VCaP (cell line): ENCODE measurements at regions not wholly inside any gene's neighbourhood (a gene's known extent, or its start where the extent isn't known, plus 50 kb on each side); places are given as distances from the start of the nearest gene placed in this dataset.

ENCODE experiments used
- H3K27ac ChIP-seq: fragments of 450-650 bp; 2 replicates; pipeline ENCODE4 v1.5.1; 2017
- CTCF ChIP-seq: fragments of 450-650 bp; conservative IDR thresholded peaks from 2 replicates; pipeline ENCODE4 v1.5.1; 2017; ENCODE audit warnings: mild to moderate bottlenecking, moderate library complexity

GRCh38 chr6:133773776-133774175 lies 115.1 kb upstream of the TCF21 start:
- H3K27ac ChIP-seq: no peak overlapping the region
- no peak for TF ChIP-seq CTCF

DNA sequence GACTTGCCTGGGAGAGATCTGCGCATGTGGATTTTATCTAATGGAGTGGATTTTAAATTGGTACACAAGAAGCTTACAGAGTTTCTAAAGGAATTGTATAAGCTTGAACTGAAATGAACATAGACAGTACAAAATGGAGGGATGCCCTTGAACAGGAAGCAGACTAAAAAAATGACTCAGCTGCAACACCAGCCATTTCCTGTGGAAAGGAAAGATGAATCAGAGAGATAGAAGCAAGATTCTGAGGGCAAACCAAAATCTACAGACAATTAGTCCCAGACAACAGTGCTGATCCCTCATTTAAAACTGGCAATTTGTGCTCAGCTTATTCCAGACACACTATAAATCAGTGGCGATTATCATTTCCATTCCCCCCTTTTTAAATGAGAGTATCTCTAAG lies 114.6 kb upstream of the TCF21 start:
- H3K27ac ChIP-seq: no peak overlapping the region
- TF ChIP-seq CTCF: no peak

DNA sequence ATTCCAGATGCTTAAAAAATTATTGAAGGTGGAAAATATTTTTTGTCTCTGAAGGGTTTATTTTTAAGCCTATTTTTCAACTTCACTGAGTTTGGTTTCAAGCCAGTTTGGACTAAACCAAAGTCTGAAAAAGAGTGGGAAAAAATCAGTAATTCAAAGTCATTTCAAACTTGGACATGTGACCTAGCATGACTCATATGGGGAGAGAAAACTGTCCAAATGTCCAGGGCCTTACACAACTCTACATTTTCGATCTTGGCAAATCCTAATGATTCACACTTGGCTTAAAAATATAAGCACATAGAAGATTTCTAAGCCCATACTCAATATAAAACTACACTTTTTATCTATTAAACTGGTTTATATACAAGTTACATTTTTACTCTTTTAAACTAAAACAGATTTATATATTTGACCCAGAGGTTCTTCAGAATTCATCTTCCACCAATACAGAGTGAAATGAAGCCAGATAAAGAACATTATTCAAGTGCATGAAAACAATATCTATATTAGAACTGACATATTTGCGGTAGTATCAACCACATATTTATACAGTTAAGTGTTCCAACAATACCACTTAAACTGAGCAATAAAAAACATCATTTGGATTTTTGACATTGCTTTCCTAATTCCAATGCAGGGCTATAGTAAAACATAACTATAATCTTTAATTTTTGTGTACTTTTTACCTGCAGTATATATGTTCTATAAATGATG lies 110.3 kb upstream of the TCF21 start:
- H3K27ac ChIP-seq: no peak overlapping the region
- no peak for TF ChIP-seq CTCF

DNA sequence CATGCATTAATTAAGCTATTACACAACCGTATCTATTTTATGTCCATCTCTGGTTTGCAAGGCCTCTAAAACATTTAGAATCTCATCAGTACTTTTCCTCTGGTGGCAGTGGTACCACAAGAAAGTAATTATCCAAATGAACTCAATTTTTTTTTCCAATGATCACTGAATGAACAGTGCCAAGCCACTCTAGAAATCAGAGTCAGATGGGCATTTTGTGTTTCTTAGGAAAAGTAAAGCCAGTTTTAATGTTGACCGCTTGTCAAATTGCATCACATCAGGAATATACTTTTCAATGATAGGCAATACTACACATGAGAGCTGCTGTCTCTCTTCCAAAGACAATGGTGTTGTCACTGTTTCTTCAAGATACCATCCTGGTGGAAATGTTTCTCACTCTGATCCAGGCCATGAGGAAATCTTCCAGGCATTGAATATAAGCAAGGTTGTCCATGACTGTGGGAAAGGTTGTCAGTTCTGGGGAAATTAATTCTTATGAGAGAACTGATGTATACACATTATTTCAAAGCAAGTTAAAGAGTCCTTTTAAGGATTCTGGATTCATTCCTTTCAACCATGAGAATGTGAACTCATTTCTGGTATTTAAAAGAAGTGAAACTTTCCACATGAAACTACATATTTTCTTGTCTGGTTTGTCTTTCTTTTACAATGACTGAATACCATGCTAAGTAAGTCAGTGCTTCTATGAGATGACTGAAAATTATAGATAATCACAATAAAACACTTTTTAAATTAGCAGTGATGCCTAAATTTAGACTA lies 108.8 kb upstream of the TCF21 start:
- H3K27ac ChIP-seq: no peak overlapping the region
- no peak for TF ChIP-seq CTCF

DNA sequence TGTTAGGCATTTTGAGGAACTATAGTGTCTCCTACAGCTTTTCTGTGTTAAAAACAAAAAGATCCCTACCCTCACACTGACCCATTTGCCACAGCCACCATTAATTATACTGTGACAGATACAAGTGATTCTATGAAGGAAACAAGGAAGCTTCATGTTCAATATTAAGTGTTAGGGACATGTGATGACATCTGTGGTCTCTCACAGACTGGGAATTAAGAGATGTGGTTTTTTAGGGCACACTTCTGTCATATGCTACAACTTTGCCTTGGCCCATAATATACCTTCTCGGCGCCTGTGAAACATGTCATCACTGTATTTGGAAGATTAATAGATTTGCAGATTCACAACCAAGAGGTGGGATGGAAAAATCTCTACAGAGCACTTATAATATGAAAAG lies 102.9 kb upstream of the TCF21 start:
- no peak overlapping the region for H3K27ac ChIP-seq
- no peak for TF ChIP-seq CTCF

GRCh38 chr6:133787122-133787521 lies 101.8 kb upstream of the TCF21 start:
- TF ChIP-seq CTCF: no peak
- H3K27ac ChIP-seq: no peak overlapping the region

GRCh38 chr6:133787859-133788505 lies 100.9 kb upstream of the TCF21 start:
- H3K27ac ChIP-seq: no peak overlapping the region
- no peak for TF ChIP-seq CTCF
